Adipocyte (in vitro differentiated cells): ENCODE measurements at regions not wholly inside any gene's neighbourhood (a gene's known extent, or its start where the extent isn't known, plus 50 kb on each side); places are given as distances from the start of the nearest gene placed in this dataset.

Experiments used
- DNase-seq: peaks from one replicate; pipeline ENCODE4 v3.0.0-alpha.2; 2015; ENCODE audit warnings: low read depth
- H3K27me3 ChIP-seq: replicated peaks from 2 replicates; pipeline ENCODE4 v1.7.0; 2013; ENCODE audit warnings: mild to moderate bottlenecking, low read length, moderate library complexity; ENCODE audit not compliant: control insufficient read depth, insufficient read depth
- H3K36me3 ChIP-seq: 2 replicates; pipeline ENCODE4 v1.7.0; 2013; ENCODE audit warnings: low read length, mild to moderate bottlenecking, moderate library complexity; ENCODE audit not compliant: control insufficient read depth, insufficient read depth, severe bottlenecking
- H3K4me1 ChIP-seq: 2 replicates; pipeline ENCODE4 v1.7.0; 2013; ENCODE audit warnings: mild to moderate bottlenecking, low read length, moderate library complexity; ENCODE audit not compliant: control insufficient read depth, insufficient read depth
- H3K4me3 ChIP-seq: 2 replicates; pipeline ENCODE4 v1.7.0; 2013; ENCODE audit warnings: mild to moderate bottlenecking, low read length, moderate library complexity
- H3K9ac ChIP-seq: 2 replicates; pipeline ENCODE4 v1.7.0; 2013; ENCODE audit warnings: mild to moderate bottlenecking, low read length, moderate library complexity
- H3K9me3 ChIP-seq: 2 replicates; pipeline ENCODE4 v1.7.0; 2013; ENCODE audit warnings: mild to moderate bottlenecking, low read length, moderate library complexity; ENCODE audit not compliant: control insufficient read depth

DNA sequence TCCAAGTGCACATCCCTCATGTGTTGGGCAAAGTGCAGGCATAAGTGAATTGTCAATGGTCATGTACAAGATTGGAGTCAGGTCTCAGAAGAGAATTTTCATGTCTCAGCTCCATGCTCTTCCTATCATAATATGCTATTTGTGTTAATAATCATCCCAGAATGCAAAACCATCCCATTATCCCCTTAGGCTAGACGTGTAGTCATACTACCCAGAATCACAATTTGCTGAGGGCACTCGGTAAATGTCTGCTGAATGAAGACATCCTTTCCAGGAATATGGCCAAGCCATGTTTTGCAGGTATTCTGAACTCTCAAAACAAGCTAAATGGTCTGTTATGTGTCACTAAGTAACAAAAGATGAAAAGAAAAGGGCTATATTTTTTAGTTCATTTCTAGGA lies 263.8 kb downstream of the RAD51AP2 start:
- H3K36me3 ChIP-seq, result no peaks in the 10 kb centered on the region
- no peaks in the 10 kb centered on the region for H3K27me3 ChIP-seq
- no peak for DNase-seq
- no peak overlapping the region for H3K4me3 ChIP-seq
- H3K9ac ChIP-seq, result no peak overlapping the region
- H3K9me3 ChIP-seq, result no peaks in the 10 kb centered on the region
- peaks cover 9% of the 10 kb centered on the region for H3K4me1 ChIP-seq

DNA sequence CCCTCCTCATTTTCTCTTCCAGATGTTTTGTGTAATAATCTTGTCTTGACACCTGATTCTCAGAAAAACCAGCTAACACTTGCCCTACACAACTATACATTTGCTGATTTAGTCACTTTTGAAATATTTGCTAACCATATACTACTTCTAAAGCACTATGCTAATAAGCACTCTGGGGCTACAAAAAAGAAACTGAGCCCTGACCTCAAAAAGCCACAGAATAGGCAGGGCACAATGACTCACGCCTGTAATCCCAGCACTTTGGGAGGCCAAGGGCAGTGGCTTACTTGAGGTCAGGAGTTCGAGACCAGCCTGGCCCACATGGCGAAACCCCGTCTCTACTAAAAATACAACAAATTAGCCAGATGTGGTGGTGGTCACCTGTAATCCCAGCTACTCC lies 266.0 kb downstream of the RAD51AP2 start:
- peaks cover 4% of the 10 kb centered on the region for H3K27me3 ChIP-seq
- H3K36me3 ChIP-seq, result no peaks in the 10 kb centered on the region
- peaks cover 4% of the 10 kb centered on the region for H3K4me1 ChIP-seq
- H3K9me3 ChIP-seq, result no peaks in the 10 kb centered on the region
- no peak for DNase-seq
- no peak overlapping the region for H3K9ac ChIP-seq
- H3K4me3 ChIP-seq, result no peak overlapping the region

DNA sequence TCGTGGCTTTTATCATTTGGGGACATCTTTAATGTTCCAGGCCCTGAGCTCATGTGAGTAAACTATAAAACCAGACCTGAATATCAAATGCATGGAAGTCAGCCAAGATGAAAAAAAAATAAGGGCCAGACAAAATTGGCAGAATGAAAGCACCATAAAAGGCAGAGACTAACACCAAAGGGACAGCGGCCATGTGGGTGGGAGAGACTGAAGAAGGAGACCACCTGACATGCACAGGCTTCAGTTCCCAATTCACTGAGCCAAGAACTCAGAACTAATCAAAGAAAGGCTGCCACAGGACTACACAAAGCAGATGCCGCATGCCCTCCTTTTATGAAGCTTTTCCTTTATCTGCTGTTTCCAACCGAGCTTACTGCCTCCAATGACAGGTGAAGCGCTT lies 267.1 kb downstream of the RAD51AP2 start:
- peaks cover 4% of the 10 kb centered on the region for H3K27me3 ChIP-seq
- H3K9ac ChIP-seq, result no peak overlapping the region
- no peaks in the 10 kb centered on the region for H3K4me1 ChIP-seq
- no peak for DNase-seq
- H3K4me3 ChIP-seq, result no peak overlapping the region
- no peaks in the 10 kb centered on the region for H3K9me3 ChIP-seq
- H3K36me3 ChIP-seq, result no peaks in the 10 kb centered on the region

DNA sequence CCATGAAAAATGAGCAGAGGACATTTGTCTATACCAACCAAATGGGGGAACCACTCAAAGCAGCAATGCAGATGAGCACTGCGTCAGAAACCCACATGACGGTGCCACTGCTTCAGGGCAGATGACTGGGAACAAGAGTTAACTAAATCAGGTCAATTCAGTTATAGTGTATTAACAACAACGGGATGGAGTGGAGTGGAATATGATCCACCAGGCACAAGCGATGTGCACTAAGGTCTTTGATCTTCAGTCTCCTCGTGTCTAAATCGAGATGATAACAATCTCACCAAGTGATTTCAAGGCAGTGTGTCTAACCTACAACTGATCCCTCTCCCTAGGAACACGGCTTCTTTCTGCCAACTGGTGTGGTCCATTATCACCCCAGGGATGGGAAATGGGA lies 269.0 kb downstream of the RAD51AP2 start:
- H3K4me3 ChIP-seq, result no peak overlapping the region
- no peaks in the 10 kb centered on the region for H3K36me3 ChIP-seq

DNA sequence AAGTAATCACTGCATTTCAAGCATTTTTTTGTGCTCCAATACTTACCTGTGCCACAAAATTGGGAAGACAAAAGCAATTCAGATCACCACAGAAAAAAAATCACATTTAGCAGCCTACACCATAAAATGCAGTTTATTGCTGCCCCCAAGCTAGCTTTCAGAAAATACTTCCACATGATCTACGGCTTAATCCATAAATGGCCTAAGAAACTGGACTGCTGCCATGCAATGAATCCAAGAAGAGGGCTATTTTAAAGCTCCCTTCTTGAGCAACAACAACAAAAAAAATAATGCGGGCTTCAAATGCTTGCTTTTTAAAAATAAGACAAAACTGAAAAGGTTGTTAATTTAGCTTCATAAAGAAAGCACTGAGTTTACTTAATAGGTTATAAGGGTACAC lies 272.3 kb downstream of the RAD51AP2 start:
- Histone ChIP-seq H3K4me1 (peaks cover 3% of the 10 kb centered on the region), H3K4me3 (no peak overlapping the region), H3K9ac (no peak overlapping the region), H3K9me3 (no peaks in the 10 kb centered on the region), H3K36me3 (no peaks in the 10 kb centered on the region), H3K27me3 (peaks cover 4% of the 10 kb centered on the region)
- peak; percentile 50 for DNase-seq

More for the DNA sequence above, 269.0 kb downstream of the RAD51AP2 start:
- Histone ChIP-seq H3K9me3 (no peaks in the 10 kb centered on the region), H3K9ac (no peak overlapping the region), H3K4me1 (peaks cover 3% of the 10 kb centered on the region), H3K27me3 (peaks cover 4% of the 10 kb centered on the region)
- no peak for DNase-seq

DNA sequence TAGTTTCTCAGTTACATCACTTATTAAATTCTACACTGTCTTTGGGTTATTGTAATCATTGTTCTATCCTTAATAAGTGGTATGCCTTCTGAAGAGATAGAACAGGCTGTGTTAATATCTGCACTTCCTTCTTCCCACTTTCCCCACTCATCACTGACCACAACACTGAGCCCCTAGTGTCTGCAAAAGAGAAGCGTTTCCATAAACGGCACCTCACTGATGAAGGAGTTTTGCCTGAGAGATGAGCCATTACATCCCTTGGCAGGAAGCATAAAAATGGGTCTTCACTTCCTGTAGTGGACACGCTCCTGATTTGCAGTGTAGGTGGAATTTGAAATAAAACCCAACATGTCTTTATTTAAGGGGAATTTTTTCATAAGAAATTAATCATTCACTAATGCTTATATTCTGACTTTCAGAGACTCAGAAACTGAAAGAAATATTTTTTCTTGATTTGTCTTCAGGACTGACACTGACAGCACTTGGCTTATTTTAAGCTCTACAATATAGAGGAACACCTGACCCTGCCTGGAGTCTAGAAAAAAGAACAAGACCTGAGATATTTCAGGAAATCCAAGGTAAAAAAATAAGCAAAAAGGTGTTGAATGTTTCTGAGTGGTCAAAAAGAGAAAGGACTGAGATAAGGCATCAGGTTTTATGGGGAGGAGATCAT lies 275.3 kb downstream of the RAD51AP2 start:
- no peak for DNase-seq
- Histone ChIP-seq H3K9me3 (no peaks in the 10 kb centered on the region), H3K36me3 (no peaks in the 10 kb centered on the region), H3K4me3 (no peak overlapping the region), H3K27me3 (peaks cover 4% of the 10 kb centered on the region), H3K9ac (no peak overlapping the region), H3K4me1 (peaks cover 3% of the 10 kb centered on the region)

DNA sequence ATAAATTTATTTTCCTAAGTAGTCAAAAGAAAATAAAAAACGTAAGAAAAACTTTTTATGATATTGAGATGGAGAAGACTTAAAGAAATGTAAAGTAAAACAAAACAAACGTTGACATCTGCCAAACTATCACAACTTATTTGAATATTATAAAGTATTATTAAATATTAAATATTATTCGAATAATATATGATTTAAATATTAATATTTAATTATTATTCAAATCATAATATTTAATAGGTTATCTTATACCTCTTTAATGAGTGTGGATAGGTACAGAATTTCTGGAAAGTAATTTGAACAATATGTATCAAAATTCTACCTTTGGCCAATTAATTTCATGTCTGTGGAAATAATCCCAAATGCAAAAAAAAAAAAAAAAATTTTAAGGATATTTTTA lies 278.7 kb downstream of the RAD51AP2 start:
- Histone ChIP-seq H3K36me3 (no peaks in the 10 kb centered on the region), H3K4me3 (no peak overlapping the region), H3K9ac (no peak overlapping the region), H3K9me3 (peaks cover 9% of the 10 kb centered on the region), H3K4me1 (no peaks in the 10 kb centered on the region), H3K27me3 (no peaks in the 10 kb centered on the region)
- no peak for DNase-seq

DNA sequence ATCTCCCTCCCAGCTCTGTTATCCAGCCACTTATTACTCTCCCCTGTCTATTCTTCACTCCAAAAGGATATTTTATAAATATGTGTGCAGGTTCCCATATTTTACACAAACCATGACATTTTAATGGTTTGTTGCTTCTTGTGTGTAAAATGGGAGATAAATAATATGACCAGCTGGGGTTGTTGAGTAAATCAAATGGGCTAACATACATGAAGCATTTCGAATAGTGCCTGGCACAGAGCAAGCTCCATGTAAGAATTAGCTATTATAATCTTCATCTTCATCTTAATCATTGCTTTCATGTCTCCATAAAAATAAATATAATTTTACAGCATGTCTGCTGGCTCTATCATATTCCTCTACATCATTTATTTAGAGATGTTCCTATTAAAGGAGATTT lies 283.1 kb downstream of the RAD51AP2 start:
- H3K9me3 ChIP-seq, result peaks cover 9% of the 10 kb centered on the region
- H3K4me3 ChIP-seq, result no peak overlapping the region
- no peaks in the 10 kb centered on the region for H3K36me3 ChIP-seq
- no peak for DNase-seq
- H3K27me3 ChIP-seq, result no peaks in the 10 kb centered on the region
- H3K4me1 ChIP-seq, result no peaks in the 10 kb centered on the region
- no peak overlapping the region for H3K9ac ChIP-seq

DNA sequence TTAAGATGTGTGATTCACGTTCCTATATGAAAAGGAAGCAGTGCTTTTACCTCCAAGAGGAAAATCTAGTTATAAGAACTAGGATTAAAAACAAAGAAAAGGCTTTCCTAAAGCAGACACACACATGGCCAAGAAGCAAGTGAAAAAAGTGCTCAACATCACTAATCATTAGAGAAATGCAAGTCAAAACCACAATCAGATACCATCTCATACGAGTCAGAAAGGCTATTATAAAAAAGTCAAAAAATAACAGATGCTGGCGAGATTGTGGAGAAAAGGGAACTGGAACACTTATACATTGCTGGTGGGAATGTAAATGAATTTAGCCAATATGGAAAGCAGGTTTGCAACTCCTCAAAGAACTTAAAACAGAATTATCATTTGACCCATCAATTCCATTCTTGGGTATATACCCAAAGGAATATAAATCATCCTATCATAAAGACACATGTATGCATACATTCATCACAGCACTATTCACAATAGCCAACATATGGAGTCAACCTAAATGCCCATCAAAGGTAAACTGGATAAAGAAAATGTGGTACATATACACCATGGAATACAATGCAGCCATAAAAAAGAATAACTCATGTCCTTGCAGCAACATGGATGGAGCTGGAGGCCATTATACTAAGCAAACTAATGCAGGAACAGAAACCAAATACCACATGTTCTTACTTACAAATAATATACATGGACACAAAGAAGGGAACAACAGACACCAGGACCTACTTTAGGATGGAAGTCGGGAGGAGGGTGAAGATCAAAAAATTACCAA lies 285.3 kb downstream of the RAD51AP2 start:
- Histone ChIP-seq H3K36me3 (no peaks in the 10 kb centered on the region), H3K27me3 (no peaks in the 10 kb centered on the region), H3K4me3 (no peak overlapping the region), H3K9me3 (peaks cover 9% of the 10 kb centered on the region), H3K4me1 (no peaks in the 10 kb centered on the region), H3K9ac (no peak overlapping the region)
- DNase-seq, result no peak

DNA sequence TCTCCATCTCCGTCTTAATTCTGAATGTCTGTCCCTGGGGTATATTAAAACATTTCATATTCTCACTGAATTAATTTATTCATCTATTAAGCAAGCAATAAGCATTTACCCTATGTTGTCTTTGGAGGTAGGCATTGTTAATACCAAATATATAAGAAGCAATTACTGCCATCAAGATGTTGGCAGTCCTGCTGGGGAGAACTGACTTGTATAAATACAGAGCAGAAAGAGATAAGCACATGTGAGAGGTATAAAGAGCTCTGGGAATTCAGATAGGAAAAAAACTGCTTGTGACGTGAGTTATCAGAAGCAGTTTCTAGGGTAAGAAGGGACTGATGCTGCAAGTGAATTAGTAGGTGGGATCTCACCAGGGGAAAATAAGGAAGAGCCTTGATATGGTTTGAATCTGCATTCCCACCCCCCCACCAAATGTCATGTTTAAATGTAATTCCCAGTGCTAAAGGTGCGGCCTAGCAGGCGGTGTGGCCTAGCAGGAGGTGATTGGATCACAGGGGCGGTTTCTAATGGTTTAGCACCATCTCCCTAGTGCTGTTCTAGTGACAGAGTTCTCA lies 286.8 kb downstream of the RAD51AP2 start:
- no peak for DNase-seq
- no peaks in the 10 kb centered on the region for H3K27me3 ChIP-seq
- H3K36me3 ChIP-seq, result no peaks in the 10 kb centered on the region
- no peaks in the 10 kb centered on the region for H3K4me1 ChIP-seq
- H3K9me3 ChIP-seq, result no peaks in the 10 kb centered on the region
- H3K4me3 ChIP-seq, result no peak overlapping the region
- H3K9ac ChIP-seq, result no peak overlapping the region

DNA sequence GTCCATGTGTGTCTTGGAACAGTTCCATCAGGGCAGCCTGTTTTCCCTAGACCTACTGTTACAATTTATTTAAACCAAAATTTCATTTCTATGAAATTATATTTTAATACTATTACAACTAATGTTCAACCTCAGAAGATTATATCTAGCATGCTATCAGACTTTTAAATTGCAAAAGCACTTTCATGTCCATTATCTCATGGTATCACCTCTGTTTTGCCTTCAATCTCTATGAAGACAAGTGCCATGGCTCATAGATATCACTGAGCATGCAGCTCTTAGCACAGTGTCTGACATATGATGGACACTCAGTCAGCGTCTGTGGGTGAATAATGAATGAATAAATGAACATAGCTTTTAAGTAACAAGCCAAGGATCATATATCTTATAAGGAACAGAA lies 288.8 kb downstream of the RAD51AP2 start:
- Histone ChIP-seq H3K9me3 (no peaks in the 10 kb centered on the region), H3K36me3 (no peaks in the 10 kb centered on the region), H3K4me1 (no peaks in the 10 kb centered on the region), H3K27me3 (no peaks in the 10 kb centered on the region), H3K4me3 (no peak overlapping the region), H3K9ac (no peak overlapping the region)
- no peak for DNase-seq
